GM13976 (cell line): ENCODE measurements at regions not wholly inside any gene's neighbourhood (a gene's known extent, or its start where the extent isn't known, plus 50 kb on each side); places are given as distances from the start of the nearest gene placed in this dataset.
"Not testable (repeated sequence)": the region's sequence is repeated elsewhere in the genome, so short reads cannot be mapped to it uniquely, and the experiment has no call there.

Source experiments
- DNase-seq: peaks from one replicate; pipeline ENCODE4 v3.0.0; 2012; ENCODE audit warnings: low spot score
- in situ Hi-C: fragments of 300-500 bp; cut with MboI; formaldehyde crosslinking; loops from one replicate; pipeline ENCODE4 v1.12.0; 2022; ENCODE audit warnings: low sequenced_read_pairs, mixed read lengths, inconsistent platforms; ENCODE audit not compliant: unreplicated experiment

DNA sequence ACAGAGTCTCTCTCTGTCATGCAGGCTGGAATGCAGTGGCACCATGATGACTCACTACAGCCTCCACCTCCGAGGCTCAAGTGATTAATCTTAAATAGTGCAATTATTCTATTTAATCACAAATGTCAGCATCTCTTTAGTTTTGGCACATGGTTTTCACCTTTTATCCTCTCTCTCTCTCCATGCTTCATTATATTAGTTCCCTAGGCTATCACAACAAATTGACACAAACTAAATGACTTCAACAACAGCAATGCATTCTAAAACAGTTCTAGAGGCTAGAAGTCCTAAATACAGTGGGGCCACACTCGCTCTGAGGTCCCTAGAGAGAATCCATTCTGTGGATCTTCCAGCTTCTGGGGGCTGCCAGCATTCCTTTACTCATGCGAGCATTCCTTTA is 178.2 kb upstream of the ZNG1F start:
- DNase-seq, in situ Hi-C loops: not testable (repeated sequence)

DNA sequence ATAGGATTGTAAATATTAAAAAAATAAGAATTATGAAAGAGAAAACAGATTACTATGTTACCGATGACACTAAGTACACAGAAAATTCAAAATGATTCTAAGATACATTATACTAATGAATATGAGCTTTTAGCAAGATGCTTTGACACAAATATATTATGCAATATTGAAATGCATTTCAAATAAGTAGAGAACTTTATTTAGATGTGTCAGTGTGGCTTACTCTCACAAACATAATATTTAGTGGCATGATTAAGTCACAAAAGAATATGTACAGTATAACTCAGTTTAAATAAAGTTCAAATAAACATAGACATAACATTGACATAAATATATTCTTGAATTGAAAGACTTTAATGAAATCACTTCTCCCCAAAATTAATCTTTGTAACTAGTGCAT is 172.7 kb upstream of the ZNG1F start:
- DNase-seq, in situ Hi-C loops: not testable (repeated sequence)

DNA sequence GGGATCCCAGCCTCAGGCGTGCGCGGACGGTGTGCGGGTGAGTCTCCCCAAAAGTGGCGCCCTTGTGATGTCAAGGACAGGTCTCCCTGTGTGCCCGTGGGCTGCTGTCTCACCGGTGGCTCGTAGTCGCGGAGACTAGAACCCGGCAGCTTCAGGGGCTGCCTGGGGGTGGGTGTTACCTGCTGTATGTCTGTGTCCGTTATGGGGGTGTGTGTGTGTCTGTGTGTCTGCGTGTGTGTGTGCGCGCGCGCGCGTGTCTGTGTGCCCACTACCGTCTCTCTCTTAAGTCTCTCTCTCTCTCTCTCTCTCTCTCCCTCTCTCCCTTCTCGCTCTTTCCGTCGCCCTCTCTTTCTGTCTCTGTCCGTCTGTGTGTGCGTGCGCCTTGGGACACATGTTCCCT is 170.0 kb upstream of the ZNG1F start:
- not testable (repeated sequence) for DNase-seq

GRCh38 chr9:41358682-41359081 is 169.6 kb upstream of the ZNG1F start:
- in situ Hi-C loops, DNase-seq: not testable (repeated sequence)

More for the DNA sequence above, 170.0 kb upstream of the ZNG1F start:
- in situ Hi-C loops = not testable (repeated sequence)

GRCh38 chr9:41357918-41358404 is 168.8 kb upstream of the ZNG1F start:
- in situ Hi-C loops, DNase-seq: not testable (repeated sequence)

- in situ Hi-C loops, DNase-seq: not testable (repeated sequence)
These were observed 168.2 kb upstream of the ZNG1F start for GRCh38 chr9:41357350-41357748.

DNA sequence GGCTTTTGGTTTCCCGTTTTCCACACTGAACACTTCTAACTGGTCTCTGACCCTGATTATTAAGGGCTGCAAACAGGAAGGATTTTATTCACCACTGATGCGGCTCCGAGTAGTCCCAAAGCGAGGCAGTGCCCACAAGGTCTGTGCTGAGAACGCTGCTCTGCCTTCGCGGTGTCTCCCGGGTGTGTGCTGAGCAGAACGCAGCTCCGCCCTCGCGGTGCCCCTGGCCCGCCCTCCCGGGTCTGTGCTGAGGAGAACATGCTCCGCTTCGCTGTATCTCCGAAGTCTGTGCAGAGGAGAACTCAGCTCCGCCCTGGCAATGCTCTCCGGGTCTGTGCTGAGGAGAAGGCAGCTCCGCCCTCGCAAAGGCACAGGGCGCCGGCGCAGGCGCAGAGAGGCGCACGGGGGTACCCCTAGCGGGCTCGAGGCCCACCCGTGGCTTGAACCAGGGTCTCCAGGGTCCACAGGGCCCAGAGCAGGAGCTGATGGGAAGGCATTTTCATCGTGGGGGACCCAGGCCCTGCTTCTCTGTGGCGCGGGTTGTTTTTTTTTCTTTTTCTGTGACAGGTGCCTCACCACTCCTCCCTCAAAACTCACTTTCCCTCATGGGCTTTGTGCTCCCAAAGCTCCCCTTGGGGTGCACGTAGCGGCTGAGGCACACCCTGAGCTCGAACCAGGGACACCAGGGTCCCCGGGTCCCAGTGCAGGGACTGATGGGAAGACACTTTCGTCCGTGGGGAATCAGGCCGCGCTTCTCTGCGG is 167.7 kb upstream of the ZNG1F start:
- in situ Hi-C loops, DNase-seq: not testable (repeated sequence)

GRCh38 chr9:41355712-41356450 is 166.8 kb upstream of the ZNG1F start:
- in situ Hi-C loops, DNase-seq: not testable (repeated sequence)

- in situ Hi-C loops, DNase-seq: not testable (repeated sequence)
These were observed 165.9 kb upstream of the ZNG1F start for GRCh38 chr9:41354978-41355377.

GRCh38 chr9:41354060-41354934 is 165.2 kb upstream of the ZNG1F start:
- DNase-seq, in situ Hi-C loops: not testable (repeated sequence)

DNA sequence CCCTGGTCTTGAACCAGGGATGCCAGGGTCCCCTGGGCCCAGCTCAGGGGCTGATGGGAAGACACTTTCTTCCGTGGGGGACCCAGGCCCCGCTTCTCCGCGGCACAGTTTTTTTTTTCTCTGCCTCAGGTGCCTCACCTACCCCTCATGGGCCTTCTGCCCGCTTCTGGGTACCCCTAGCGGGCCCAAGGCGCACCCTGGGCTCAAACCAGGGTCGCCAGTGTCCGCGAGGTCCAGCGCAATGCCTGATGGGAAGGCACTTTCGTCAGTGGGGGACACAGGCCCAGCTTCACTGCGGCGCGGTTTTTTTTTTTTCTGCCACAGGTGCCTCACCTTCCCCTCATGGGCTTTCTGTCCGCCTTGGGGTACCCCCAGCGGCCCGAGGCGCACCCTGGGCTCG is 163.9 kb upstream of the ZNG1F start:
- DNase-seq, in situ Hi-C loops: not testable (repeated sequence)

- DNase-seq, in situ Hi-C loops: not testable (repeated sequence)
These were observed 163.3 kb upstream of the ZNG1F start for GRCh38 chr9:41352390-41352789.

GRCh38 chr9:41347893-41348292 is 158.8 kb upstream of the ZNG1F start:
- in situ Hi-C loops, DNase-seq: not testable (repeated sequence)

DNA sequence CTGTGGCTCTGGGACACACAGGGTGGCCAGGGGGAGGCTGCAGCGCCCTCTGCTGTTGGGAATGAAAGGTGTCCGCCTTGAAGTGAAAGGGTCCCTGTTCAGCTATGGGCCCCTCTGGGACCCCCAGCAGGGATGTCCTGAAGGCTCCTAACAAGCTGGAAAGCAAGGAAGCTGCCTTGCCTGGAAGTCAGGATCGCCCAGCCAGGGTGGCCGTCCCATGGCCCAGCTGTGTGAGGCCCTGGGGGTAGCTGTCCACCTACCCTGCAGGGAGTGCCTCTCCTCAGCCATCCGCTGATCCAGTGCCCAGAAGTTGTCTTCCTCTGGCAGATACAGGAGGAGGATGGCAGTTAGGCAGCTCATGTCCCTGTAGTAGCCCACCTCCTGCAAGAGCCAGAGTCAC is 143.4 kb upstream of the ZNG1F start:
- in situ Hi-C loops, DNase-seq: not testable (repeated sequence)

DNA sequence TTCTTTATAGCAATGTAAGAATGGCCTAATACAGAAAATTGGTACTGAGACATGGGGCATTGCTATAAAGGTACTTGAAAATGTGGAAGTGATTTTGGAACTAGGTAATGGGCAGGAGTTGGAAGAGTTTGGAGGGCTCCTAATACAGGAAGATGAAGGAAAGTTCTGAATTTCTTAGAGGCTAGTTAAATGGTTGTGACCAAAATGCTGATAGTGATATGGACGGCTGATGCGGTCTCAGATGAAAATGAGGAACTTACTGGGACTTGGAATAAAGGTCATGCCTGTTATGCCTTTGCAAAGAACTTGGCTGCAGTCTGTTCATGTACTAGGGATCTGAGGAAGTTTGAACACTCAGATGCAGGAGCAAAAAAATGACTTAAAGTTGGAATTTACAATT is 132.2 kb upstream of the ZNG1F start:
- in situ Hi-C loops = not testable (repeated sequence)

DNA sequence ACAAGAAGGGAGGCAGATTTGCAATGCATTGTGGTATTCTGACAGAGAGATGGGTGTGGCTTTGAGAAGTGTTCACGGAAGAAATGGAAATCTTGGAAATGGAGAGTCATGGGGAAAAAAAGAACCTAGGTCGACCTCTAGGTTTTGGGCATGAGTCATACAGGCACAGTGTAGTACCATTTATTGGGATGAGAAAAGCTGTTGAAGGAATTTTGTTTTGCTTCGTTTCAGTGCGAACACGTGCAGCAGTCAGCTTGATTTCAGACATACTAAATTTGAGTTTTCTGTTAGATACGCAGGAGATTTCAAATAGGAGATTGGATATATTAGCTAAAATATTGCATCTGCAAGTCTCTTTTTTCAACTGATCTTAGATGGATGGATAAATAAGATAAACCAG is 119.8 kb upstream of the ZNG1F start:
- in situ Hi-C loops, DNase-seq: not testable (repeated sequence)

More for the DNA sequence above, 132.2 kb upstream of the ZNG1F start:
- DNase-seq = not testable (repeated sequence)

GRCh38 chr9:41285744-41286143 is 96.6 kb upstream of the ZNG1F start:
- DNase-seq, in situ Hi-C loops: not testable (repeated sequence)
